HUDEP-2 (cell line): ENCODE measurements at regions not wholly inside any gene's neighbourhood (a gene's known extent, or its start where the extent isn't known, plus 50 kb on each side); places are given as distances from the start of the nearest gene placed in this dataset.
"Not testable (repeated sequence)": the region's sequence is repeated elsewhere in the genome, so short reads cannot be mapped to it uniquely, and the experiment has no call there.

Experiments used
- DNase-seq, 76 experiments: peaks; one replicate each; lab custom pipeline; 2025; ENCODE audit not compliant: unreplicated experiment in 76 of 76; lab: John Stamatoyannopoulos, UW

GRCh38 chr17:70968302-70968701 is 799.0 kb downstream of the KCNJ2 start:
- DNase-seq, result no peak

GRCh38 chr17:70969521-70970034 is 800.2 kb downstream of the KCNJ2 start:
- no peak for DNase-seq

GRCh38 chr17:70976447-70976846 is 807.1 kb downstream of the KCNJ2 start:
- no peak for DNase-seq

- DNase-seq, result no peak
Observed at GRCh38 chr17:70984873-70985272, 815.5 kb downstream of the KCNJ2 start.

GRCh38 chr17:70987867-70988340 is 818.6 kb downstream of the KCNJ2 start:
- DNase-seq, result no peak

- DNase-seq, result no peak
Observed at GRCh38 chr17:70988622-70989021, 819.3 kb downstream of the KCNJ2 start.

GRCh38 chr17:70989280-70989679 is 819.9 kb downstream of the KCNJ2 start:
- no peak for DNase-seq

GRCh38 chr17:70994194-70994593 is 824.9 kb downstream of the KCNJ2 start:
- DNase-seq, result no peak

- no peak for DNase-seq
Observed at GRCh38 chr17:70995997-70996396, 826.7 kb downstream of the KCNJ2 start.

- DNase-seq, result no peak
Observed at GRCh38 chr17:71003736-71004135, 834.4 kb downstream of the KCNJ2 start.

GRCh38 chr17:71004413-71004812 is 835.1 kb downstream of the KCNJ2 start:
- DNase-seq, result no peak

GRCh38 chr17:71011391-71011790 is 842.1 kb downstream of the KCNJ2 start:
- DNase-seq, result no peak

- DNase-seq, result no peak
Observed at GRCh38 chr17:71019699-71020098, 850.4 kb downstream of the KCNJ2 start.

GRCh38 chr17:71022758-71023157 is 853.4 kb downstream of the KCNJ2 start:
- no peak for DNase-seq

- no peak for DNase-seq
Observed at GRCh38 chr17:71023249-71024030, 854.1 kb downstream of the KCNJ2 start.

- DNase-seq, result no peak
Observed at GRCh38 chr17:71024172-71024571, 854.8 kb downstream of the KCNJ2 start.

- no peak for DNase-seq
Observed at GRCh38 chr17:71024969-71025368, 855.6 kb downstream of the KCNJ2 start.

GRCh38 chr17:71029246-71029645 is 859.9 kb downstream of the KCNJ2 start:
- DNase-seq, result no peak

GRCh38 chr17:71031286-71031685 is 862.0 kb downstream of the KCNJ2 start:
- DNase-seq, result not testable (repeated sequence)

GRCh38 chr17:71032746-71033273 is 863.5 kb downstream of the KCNJ2 start:
- DNase-seq, result no peak

GRCh38 chr17:71033336-71033735 is 864.0 kb downstream of the KCNJ2 start:
- no peak for DNase-seq

- no peak for DNase-seq
Observed at GRCh38 chr17:71035226-71035625, 865.9 kb downstream of the KCNJ2 start.
